ENCODE measurements at regions not wholly inside any gene's neighbourhood (a gene's known extent, or its start where the extent isn't known, plus 50 kb on each side); places are given as distances from the start of the nearest gene placed in this dataset.

DNA sequence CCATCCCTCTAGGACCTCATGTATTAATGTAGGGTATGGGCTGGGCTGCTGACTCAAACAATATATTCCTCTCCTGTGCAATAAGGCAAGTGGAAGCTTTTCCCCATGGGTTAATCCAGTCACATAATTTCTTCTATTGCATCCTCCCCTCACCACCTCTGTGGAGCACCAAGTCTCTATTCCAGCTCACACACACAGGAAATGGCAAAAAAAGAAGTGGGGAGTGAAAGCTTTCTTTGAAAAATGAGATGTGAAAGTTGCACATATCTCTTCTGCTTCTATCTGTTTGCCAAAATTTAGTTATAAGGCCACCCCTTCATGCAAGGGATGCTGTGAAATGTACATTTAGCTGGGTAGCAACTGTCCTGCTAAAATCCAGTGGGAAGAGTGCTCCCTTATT lies 121.3 kb downstream of the CDC42EP3 start:
- DNase-seq (ENCODE audit: extremely low spot score): no peak
- TF ChIP-seq ARNT (IDR thresholded peaks at IDR 0.05) (no peak), NFRKB (IDR thresholded peaks at IDR 0.05) (no peak), CTBP1 (IDR thresholded peaks at IDR 0.05; ENCODE audit: borderline replicate concordance) (no peak), BHLHE40 (IDR thresholded peaks at IDR 0.05; ENCODE audit: borderline replicate concordance) (no peak), ZNF384 (IDR thresholded peaks at IDR 0.05) (no peak), FOXM1 (IDR thresholded peaks at IDR 0.05; ENCODE audit: borderline replicate concordance) (no peak)
- POLR2A ChIA-PET: no interaction called here
- CTCF ChIA-PET: no interaction called here

DNA sequence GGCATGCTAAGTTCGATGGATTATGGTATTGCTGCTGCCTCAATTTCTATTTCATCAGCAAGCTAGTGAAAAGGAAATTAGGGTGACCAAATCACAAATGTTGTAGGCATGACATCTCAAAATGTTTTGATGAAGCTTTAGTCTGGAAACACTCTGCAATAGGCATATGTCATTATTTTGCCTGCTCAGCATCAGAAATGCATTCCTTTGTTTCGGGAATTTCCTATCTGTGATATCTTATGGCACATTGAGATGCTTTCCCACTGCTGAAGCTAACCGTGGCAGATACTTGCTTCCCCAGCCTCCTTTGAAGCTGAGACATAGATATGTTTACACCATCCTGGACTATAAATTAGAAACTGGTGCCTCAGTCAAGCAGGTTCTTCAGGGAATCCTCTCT lies 119.7 kb downstream of the CDC42EP3 start:
- TF ChIP-seq FOXM1 (IDR thresholded peaks at IDR 0.05; ENCODE audit: borderline replicate concordance) (no peak), FOXK2 (IDR thresholded peaks at IDR 0.05) (no peak), CTBP1 (IDR thresholded peaks at IDR 0.05; ENCODE audit: borderline replicate concordance) (no peak), ELF4 (IDR thresholded peaks at IDR 0.05) (no peak), SP1 (IDR thresholded peaks at IDR 0.05) (no peak), L3MBTL2 (conservative IDR thresholded peaks at IDR 0.05) (no peak)
- POLR2A ChIA-PET: no interaction called here
- CTCF ChIA-PET: interaction anchor here (0.6 kb wide), 1 partner anchor 156 kb away, joined by 3 read pairs; no protein-coding TSS in a partner anchor
- no peak for DNase-seq (ENCODE audit: extremely low spot score)

DNA sequence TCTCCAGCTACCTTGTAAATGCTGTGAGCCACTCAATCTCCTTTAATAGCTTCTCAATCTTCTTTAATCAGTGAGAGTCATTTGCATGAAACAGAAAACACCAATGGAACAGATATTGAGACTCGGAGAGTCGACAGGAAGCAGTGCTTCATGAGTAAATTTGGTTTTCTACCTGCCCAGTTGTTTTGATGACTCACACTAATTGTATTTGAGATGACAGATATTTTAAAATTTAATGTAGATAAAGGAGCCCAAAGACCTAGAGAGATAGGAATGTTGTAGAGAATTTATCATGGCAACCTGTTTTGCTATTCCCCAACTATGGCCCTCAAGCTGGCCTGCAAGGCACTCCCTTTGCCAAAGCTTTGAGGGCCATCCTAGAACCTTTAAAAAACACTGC lies 119.1 kb downstream of the CDC42EP3 start:
- no peak for TF ChIP-seq ZNF384 (IDR thresholded peaks at IDR 0.05)
- TF ChIP-seq TARDBP (IDR thresholded peaks at IDR 0.05): no peak
- DNase-seq (ENCODE audit: extremely low spot score): no peak
- ChIA-PET POLR2A (no interaction called here), CTCF (interaction anchor here (0.5 kb wide), 1 partner anchor 23 kb away, joined by 3 read pairs; no protein-coding TSS in a partner anchor)

DNA sequence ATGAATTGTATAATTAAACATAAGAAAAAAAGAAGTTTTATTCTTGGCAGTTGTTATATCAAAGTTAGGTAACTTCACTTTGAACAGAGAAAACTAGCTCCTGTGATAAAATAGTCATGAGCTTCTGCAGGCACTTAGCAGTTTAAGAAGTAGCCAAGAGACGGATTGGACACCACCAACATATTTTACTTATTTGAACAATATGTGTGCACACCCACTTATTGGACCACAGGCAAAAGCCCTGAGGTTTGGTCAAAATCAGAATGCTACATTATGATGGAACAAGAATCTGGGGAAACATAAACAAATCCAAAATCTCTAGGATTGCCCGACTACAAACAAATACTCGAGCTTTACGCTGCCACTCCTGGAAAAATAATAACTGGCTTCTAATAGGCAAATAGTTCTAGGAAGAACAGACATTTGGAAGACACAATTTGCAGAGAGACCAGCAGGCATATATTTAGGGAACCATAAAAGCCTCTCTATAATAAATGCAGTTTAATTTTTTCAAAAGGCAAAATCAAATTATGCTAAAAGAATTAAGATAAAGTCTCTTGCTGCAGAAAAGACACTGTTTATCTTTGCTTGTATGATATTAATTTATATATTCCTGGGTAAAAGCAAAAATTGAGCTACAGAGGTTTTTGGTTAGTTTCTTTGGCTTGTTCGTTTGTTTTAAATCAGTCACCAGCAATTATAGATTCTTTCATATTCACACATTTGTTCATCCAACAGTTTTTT lies 117.9 kb downstream of the CDC42EP3 start:
- DNase-seq (ENCODE audit: extremely low spot score): no peak
- TF ChIP-seq FOXK2 (IDR thresholded peaks at IDR 0.05) (no peak), ZNF384 (IDR thresholded peaks at IDR 0.05) (no peak), CTBP1 (IDR thresholded peaks at IDR 0.05; ENCODE audit: borderline replicate concordance) (no peak)
- TF ChIP-seq, protein P1, sequence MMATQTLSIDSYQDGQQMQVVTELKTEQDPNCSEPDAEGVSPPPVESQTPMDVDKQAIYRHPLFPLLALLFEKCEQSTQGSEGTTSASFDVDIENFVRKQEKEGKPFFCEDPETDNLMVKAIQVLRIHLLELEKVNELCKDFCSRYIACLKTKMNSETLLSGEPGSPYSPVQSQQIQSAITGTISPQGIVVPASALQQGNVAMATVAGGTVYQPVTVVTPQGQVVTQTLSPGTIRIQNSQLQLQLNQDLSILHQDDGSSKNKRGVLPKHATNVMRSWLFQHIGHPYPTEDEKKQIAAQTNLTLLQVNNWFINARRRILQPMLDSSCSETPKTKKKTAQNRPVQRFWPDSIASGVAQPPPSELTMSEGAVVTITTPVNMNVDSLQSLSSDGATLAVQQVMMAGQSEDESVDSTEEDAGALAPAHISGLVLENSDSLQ (IDR thresholded peaks at IDR 0.05): no peak
- POLR2A ChIA-PET: no interaction called here
- CTCF ChIA-PET: no interaction called here

DNA sequence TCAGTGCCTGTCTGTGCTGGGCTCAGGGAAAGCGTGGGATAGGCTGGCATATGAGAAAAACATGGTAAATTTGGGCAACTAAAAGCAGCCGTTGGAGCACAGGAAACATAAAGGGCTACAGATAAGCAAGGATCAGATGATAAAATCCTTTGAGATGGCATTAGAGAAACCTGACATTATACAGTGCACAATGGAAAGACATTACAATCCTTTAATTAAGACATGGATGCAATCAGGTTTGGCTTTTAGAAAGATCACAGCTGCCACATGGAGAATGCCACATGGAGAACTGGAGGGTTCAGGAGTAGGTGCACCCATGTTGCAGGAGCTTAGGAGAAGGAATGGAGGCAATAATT lies 117.3 kb downstream of the CDC42EP3 start:
- ChIA-PET POLR2A (no interaction called here), CTCF (no interaction called here)
- no peak for DNase-seq (ENCODE audit: extremely low spot score)
- TF ChIP-seq HDGF (IDR thresholded peaks at IDR 0.05; ENCODE audit: borderline replicate concordance) (no peak), BHLHE40 (IDR thresholded peaks at IDR 0.05; ENCODE audit: borderline replicate concordance) (no peak), LEF1 (IDR thresholded peaks at IDR 0.05; ENCODE audit: borderline replicate concordance) (no peak), NFRKB (IDR thresholded peaks at IDR 0.05) (no peak), CTBP1 (IDR thresholded peaks at IDR 0.05; ENCODE audit: borderline replicate concordance) (no peak), FOXK2 (IDR thresholded peaks at IDR 0.05) (no peak), SP1 (IDR thresholded peaks at IDR 0.05) (no peak), TARDBP (IDR thresholded peaks at IDR 0.05) (no peak), SUZ12 (IDR thresholded peaks at IDR 0.05) (no peak), FOXA1 (IDR thresholded peaks at IDR 0.05) (no peak), FOXM1 (IDR thresholded peaks at IDR 0.05; ENCODE audit: borderline replicate concordance) (no peak), ARNT (IDR thresholded peaks at IDR 0.05) (no peak), ELF4 (IDR thresholded peaks at IDR 0.05) (no peak), ZNF384 (IDR thresholded peaks at IDR 0.05) (no peak), L3MBTL2 (conservative IDR thresholded peaks at IDR 0.05) (no peak)
- TF ChIP-seq, protein P1 (IDR thresholded peaks at IDR 0.05): no peak

DNA sequence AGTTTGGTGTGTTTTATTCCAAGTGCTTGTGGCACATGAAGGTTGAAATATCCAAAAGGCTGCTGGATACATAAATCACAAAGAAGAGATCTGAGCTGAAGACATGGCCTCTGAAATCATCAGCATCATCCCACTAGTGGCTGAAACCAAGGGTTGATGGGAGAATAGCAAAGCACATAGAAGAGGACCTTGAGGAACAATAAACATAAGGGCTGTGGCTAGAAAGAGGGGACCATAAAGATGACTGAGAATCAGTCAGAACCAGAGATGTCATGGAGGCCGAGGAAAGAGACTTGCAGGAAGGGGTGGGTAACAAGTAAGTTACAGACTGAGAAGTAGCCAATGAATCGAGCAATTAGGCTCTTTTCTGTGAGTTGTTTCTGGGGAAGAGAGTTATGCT lies 116.8 kb downstream of the CDC42EP3 start:
- DNase-seq (ENCODE audit: extremely low spot score): no peak
- TF ChIP-seq BHLHE40 (IDR thresholded peaks at IDR 0.05; ENCODE audit: borderline replicate concordance): no peak
- no peak for TF ChIP-seq ZNF384 (IDR thresholded peaks at IDR 0.05)
- TF ChIP-seq HDGF (IDR thresholded peaks at IDR 0.05; ENCODE audit: borderline replicate concordance): no peak
- no peak for TF ChIP-seq L3MBTL2 (conservative IDR thresholded peaks at IDR 0.05)
- TF ChIP-seq FOXA1 (IDR thresholded peaks at IDR 0.05): no peak
- no peak for TF ChIP-seq FOXK2 (IDR thresholded peaks at IDR 0.05)
- CTCF ChIA-PET: no interaction called here
- POLR2A ChIA-PET: no interaction called here

DNA sequence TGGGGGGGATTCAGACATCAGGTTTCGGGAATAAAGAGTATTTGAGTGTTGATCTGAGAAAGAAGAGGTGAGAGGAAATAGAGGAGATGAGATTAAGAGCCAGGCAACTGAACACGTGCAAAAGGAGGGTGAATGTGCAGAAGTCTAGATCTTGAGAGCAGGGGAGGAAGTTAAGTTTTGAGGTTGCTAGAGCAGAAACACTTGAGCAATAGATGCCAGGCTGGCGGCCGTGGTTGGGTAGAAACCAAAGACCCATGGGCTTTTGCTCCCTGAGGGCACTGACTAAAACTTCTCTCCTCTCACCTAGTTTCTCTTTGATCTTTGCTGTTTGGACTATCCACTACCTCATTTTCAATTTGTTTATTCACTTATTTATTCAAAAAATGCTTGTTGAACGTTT lies 116.0 kb downstream of the CDC42EP3 start:
- CTCF ChIA-PET: no interaction called here
- no peak for DNase-seq (ENCODE audit: extremely low spot score)
- POLR2A ChIA-PET: no interaction called here
- TF ChIP-seq SP1 (IDR thresholded peaks at IDR 0.05) (no peak), ELF4 (IDR thresholded peaks at IDR 0.05) (no peak)

DNA sequence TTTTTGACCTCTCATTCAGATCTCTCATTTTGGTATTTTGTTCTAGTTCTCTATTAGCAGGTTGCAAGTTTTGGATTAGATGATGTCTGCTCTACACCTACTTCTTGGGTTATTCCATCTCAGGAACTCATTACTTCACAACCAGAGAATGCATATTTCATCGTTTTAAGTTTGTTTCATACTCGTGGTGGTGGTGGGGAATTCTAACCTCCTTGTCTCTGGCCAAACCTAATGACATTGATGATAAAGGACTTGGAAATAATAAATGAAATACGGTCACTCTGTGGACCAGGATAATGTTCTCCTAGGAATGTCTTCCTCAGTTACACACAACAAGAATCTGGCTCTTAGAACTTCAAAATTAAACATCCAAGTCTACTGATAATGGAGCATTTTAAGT lies 115.2 kb downstream of the CDC42EP3 start:
- TF ChIP-seq FOXA1 (IDR thresholded peaks at IDR 0.05): no peak
- no peak for TF ChIP-seq CTBP1 (IDR thresholded peaks at IDR 0.05; ENCODE audit: borderline replicate concordance)
- no peak for TF ChIP-seq FOXK2 (IDR thresholded peaks at IDR 0.05)
- no peak for TF ChIP-seq NFRKB (IDR thresholded peaks at IDR 0.05)
- TF ChIP-seq HDGF (IDR thresholded peaks at IDR 0.05; ENCODE audit: borderline replicate concordance): no peak
- no peak for TF ChIP-seq FOXM1 (IDR thresholded peaks at IDR 0.05; ENCODE audit: borderline replicate concordance)
- TF ChIP-seq TARDBP (IDR thresholded peaks at IDR 0.05): no peak
- TF ChIP-seq, protein P1 (IDR thresholded peaks at IDR 0.05): no peak
- TF ChIP-seq ARNT (IDR thresholded peaks at IDR 0.05): no peak
- TF ChIP-seq ZNF384 (IDR thresholded peaks at IDR 0.05): no peak
- no peak for TF ChIP-seq LEF1 (IDR thresholded peaks at IDR 0.05; ENCODE audit: borderline replicate concordance)
- no peak for TF ChIP-seq L3MBTL2 (conservative IDR thresholded peaks at IDR 0.05)
- no peak for TF ChIP-seq SP1 (IDR thresholded peaks at IDR 0.05)
- no peak for TF ChIP-seq ELF4 (IDR thresholded peaks at IDR 0.05)
- TF ChIP-seq BHLHE40 (IDR thresholded peaks at IDR 0.05; ENCODE audit: borderline replicate concordance): no peak
- TF ChIP-seq SUZ12 (IDR thresholded peaks at IDR 0.05): no peak
- no peak for DNase-seq (ENCODE audit: extremely low spot score)
- POLR2A ChIA-PET: no interaction called here
- CTCF ChIA-PET: no interaction called here

Measured in HEK293T (cell line).